HG03520 (cell line): ENCODE measurements at regions not wholly inside any gene's neighbourhood (a gene's known extent, or its start where the extent isn't known, plus 50 kb on each side); places are given as distances from the start of the nearest gene placed in this dataset.

Source experiments
- ATAC-seq: cut with Tn5 transposase; IDR thresholded peaks from one replicate; pipeline ENCODE4 v1.9.1; 2021; ENCODE audit warnings: mild to moderate bottlenecking, moderate library complexity; ENCODE audit not compliant: unreplicated experiment

DNA sequence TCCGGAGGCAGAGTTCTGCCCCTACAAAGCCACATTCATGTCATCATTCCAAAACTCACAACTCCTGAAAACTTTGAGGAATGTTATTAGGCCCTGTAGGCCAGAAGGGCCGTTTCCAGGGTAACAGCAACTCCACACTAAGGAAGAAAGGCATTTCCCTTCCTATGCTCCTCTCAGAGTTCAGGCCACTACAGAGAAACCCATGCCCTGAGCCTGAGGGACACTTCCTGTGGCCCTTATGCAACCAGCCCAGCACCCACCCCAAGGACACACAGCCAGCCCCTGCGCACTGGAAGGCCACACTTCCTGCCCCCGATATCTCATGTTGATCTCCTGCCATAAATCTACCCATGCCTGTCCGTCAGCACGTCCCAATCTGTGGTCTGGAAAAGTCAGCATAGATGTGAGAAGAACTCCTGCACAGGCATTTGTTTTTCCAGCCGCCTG, 289.3 kb downstream of the BCOR start:
- ATAC-seq, result no peak

- ATAC-seq, result no peak
Measured at GRCh38 chrX:39809331-39809730, 288.4 kb downstream of the BCOR start.

DNA sequence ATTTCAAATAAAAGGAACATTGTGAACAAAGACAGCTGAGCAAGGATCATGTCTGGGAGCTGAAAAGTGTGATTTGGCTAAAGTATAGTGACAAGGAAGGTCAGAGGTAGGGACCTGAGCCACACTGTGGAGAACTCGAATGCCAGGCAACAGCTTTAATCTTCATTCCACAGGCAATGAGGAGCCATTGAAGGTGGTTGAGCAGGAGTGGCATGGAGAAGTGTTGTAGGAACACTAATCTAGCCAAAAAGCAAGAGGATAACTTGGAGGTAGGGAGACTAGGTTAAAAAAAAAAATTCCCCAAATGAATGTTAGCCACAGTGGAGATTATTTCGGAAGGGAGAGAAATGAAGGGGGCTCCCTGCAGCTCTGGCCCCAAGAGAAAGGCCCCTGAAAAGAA, 286.9 kb downstream of the BCOR start:
- ATAC-seq, result no peak

DNA sequence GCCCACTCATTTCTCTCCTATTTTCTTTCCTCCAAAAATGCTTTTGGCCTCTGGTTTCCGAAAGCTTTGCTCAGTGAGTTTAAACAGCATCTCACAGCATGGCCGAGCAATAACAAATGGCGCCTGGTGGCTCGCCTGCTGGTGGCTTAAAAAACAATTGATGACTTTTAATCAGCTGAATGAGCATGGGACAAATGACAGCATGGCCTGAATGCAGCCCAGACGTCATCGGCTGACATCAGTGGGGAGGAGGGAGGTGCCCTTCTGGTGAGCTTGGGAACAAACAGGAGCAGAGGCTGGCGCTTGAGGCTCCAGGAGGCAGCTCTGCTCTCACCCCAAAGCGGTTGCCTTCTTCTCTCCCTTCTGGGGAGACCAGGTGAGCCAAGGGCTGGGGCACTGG, 286.4 kb downstream of the BCOR start:
- no peak for ATAC-seq

- no peak for ATAC-seq
Measured at GRCh38 chrX:39813631-39814277, 284.0 kb downstream of the BCOR start.

GRCh38 chrX:39814391-39814790, 283.4 kb downstream of the BCOR start:
- no peak for ATAC-seq

- ATAC-seq, result no peak
Measured at GRCh38 chrX:39815631-39816030, 282.1 kb downstream of the BCOR start.

GRCh38 chrX:39816871-39817731, 280.7 kb downstream of the BCOR start:
- no peak for ATAC-seq

DNA sequence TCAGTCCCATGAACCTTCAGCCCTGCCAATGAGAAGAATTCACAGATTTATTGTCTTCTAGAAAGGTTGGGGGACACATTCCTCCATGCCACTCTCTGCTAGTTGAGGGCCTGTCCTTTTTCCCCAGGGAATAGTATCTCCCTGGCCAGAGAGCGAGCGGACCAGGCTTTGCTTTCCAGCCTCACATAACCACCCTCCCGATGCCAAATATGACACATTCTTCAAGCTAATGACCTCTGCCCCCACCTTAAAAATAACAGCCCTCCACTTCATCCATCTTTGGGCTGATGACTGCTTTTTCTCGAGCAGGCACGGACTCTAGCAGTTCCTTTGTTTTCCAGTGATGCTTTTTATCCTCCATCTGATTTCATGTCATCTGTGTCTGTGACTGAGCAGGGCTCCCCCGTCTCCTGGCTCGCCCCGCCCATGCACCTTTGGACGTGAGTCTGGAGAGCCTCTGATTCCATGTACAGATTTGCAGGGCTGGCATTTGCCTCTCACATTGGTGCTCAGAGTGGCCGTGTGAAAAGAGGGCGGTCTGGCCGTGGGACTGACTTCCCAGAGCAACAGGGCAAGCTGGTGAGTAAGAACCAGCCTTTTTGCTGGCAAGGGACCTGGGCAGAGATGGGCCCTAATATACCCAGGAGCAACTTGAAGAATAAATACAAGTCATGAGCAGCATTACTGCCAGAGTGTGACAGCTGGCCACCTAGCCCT, 279.8 kb downstream of the BCOR start:
- no peak for ATAC-seq

DNA sequence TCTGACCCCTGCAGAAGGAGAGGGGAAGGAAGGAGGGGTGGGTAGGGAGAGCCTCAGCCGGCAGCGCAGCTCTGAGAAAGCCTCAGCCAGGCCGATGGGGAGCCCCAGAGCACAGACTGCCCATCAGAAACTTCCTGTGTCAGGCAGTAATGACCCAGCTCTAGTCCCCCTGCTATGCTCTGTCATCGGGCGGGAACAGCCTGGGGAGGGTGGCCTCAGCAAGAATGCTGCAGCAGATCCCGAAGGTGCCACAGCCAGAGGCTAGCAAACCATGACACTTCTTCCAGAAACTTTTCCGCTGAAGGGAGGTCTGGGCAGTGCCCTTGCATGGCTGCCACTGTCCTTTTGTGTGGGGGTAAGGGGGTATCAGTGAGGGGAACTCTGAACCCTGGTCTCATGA, 279.0 kb downstream of the BCOR start:
- ATAC-seq, result no peak

DNA sequence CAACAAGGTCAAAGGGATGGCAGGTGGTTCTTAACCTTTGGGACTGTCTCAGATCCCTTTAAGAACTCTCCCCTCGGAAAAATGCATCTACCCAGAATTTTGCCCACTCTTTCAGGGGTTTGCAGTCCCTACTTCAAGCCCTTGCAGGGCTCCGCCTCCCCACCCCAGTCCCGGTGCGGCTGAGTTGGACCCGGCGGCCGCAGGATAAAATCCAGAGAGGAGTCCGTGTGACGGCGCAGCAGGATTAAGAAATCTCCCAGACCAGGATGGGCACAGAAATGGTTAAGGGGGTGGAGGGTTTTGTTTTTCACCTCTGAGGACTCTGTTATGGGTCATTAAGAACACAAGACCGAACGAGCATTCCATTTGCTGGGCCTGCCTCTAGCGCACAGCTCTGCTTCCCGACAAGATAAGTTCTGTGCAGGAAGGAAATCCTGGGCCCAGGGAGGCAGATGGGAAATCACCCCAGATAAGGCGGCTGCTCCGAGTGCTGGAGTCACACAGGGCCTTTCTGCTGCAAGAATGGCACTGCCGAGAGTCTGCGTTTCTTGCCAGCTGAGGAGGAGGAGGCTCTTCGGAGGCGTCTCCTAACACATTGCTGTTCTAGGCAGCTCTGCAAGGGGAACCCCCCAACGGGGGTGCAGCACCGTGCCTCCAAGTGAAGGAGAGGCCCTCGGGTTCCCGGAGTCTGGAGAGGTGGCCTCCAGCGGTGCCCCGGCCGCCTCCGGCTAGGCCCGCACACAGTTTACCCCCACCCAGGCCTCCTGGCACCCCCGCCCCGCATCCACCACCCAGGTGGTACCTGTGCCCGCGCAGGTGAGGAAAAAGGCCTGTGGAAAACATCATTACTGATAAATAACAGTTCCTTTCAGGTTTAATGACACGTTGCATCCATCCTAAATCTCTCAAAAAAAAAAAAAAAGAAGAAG, 277.6 kb downstream of the BCOR start:
- no peak for ATAC-seq

DNA sequence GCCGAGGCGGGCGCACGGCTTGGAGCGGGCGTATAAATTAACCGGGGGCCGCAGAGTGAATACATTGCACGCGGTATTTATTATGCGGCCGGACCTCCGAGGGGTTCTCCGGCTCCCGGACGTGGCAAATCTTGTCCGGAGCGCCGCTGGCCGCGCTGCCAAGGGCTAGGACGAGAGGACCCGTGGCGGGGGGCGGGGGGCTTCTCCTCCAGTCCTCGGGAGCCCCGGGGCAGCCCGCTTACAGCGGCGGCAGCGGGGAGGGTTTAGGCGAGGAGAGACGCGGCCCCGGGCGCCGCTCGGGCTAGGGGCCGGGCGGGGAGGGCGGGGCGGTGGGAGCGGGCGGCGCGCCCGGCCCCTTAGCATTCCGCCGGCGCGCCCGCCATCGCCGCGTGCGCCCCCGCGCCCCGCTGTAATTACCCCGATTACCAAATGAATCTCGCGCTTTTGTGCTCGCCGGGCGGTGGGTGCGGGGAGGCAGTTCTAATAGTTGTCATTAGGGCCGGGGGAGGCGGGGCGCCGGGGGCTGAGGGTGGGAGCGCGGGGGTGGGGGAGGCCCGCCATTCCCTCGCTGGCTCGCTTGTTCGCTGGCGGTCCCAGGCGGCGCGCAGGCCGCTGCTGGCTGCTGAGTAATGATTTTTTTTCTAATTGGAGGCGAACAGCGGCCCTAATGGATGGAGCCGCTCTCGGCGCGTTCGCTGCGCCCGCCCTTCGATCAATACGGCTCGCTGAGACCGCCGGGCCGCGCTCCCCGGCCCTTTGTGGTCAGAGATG, 276.6 kb downstream of the BCOR start:
- ATAC-seq, result no peak

DNA sequence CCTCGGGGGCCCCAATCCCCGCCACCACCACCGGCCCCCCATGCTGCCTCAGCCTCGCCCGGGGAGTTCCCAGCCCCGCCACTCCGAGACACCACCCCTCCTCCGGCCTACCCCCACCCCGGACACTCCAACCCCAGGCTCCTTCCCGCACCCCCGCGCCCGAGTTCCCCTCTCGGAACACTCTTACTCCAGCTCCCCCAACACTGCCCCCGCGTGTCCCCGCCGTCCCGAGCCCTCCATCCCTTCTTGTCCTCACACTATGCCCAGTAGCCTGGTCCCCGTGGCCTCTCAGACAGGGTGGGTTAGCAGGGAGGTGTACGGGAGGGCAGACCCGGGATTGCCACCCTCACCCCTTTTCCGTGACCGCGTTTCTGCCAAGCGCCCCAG, 276.1 kb downstream of the BCOR start:
- ATAC-seq, result no peak

DNA sequence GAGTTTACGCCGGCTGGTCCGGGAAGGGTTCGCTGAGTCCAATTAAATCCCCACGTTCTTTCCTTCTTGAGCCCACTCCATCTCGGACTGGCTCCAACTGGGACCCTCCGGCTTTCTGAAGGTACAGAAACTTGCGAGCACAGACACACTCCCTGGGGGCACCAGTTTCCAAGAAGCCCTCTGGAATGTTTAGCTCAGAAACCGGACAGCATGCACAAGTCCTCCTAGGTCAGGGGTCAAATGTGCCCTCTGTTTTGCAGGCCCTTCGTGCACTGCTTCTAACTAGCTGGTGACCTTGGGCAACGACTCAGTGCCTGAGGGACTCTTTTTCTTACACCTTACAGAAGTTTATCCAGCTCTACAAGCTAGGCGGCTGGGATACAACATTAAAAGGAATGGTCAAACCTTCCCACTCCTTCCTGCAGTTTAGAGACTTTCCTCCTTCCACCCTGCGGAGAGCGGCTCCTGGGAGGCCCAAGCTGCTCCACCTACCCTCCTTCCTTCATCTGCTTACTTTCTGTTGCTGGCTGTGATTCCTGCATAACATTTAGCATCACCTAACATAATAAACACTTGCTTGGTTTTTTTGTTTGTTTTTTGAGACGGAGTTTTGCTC, 275.5 kb downstream of the BCOR start:
- no peak for ATAC-seq

DNA sequence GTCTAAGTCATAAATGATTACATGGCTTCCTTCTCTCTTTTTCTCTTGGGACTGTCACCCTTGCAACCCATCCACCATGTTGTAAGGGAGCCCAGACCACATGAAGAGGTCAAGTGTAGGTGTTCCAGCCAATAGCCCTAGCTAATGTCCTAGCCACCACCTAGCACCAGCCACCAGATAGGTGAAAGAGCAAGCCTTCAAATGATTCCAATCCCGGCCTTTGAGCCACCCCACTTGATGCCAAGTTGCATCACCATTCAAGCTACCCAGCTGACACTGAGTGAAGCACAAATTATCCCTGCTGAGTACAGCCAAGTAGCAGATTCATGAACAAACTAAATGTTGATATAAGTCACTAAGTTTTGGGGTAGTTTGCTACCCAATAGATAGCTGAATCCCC, 274.3 kb downstream of the BCOR start:
- ATAC-seq, result no peak

GRCh38 chrX:39823854-39824253, 273.9 kb downstream of the BCOR start:
- no peak for ATAC-seq

GRCh38 chrX:39826813-39827543, 270.8 kb downstream of the BCOR start:
- ATAC-seq, result no peak

- no peak for ATAC-seq
Measured at GRCh38 chrX:39827951-39828350, 269.8 kb downstream of the BCOR start.

DNA sequence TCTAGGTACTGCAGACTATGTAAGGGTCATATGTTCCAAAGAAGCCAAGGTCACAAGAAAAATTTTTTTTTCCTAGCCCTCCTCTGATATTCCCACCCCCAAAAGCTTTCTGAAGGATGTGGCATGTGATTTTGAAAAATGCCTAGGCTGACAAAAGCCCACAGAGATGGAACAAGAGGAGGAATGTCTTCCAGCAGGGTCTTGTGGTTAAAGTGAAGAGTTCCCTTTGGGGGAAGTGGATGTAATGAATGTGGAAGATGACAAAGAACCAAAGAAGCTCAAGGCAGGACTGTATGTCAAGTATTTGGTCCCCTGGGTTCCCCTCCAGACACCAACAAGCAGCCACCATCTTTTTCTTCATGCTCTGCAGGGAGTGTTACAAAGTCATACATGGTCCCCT, 268.8 kb downstream of the BCOR start:
- ATAC-seq, result no peak
